Endothelial cell of umbilical vein (primary cell): ENCODE measurements at regions not wholly inside any gene's neighbourhood (a gene's known extent, or its start where the extent isn't known, plus 50 kb on each side); places are given as distances from the start of the nearest gene placed in this dataset.
"Not testable (repeated sequence)": the region's sequence is repeated elsewhere in the genome, so short reads cannot be mapped to it uniquely, and the experiment has no call there.

Experiments
- BruUV-seq: library from RNA; stranded (reverse); fragments of 400-500 nt; replicated peaks from 2 replicates; lab custom pipeline; 2021; lab: Mats Ljungman, UMichigan
- CTCF ChIA-PET: fragments of 300-600, 350-600 bp; sonication (Branson Sonifier 250); formaldehyde crosslinking; loops from one replicate; lab custom pipeline; 2021; ENCODE audit warnings: antibody characterized with exemption, inconsistent platforms; lab: Charles Lee
- POLR2A ChIA-PET: fragments of 300-600, 350-600 bp; sonication (Branson Sonifier 250); formaldehyde crosslinking; loops from one replicate; lab custom pipeline; 2021; ENCODE audit warnings: antibody characterized with exemption, inconsistent platforms; lab: Charles Lee
- DNase-seq: peaks from one replicate; pipeline ENCODE4 v3.0.0-alpha.2; 2011; ENCODE audit warnings: low read depth, low spot score
- FAIRE-seq: peaks from 2 replicates; lab custom pipeline; 2011; peaks lifted over from hg19 to GRCh38; lab: Jason Lieb, UNC
- H2AFZ ChIP-seq: 2 replicates; pipeline ENCODE4 v1.6.0; 2012; ENCODE audit warnings: low read depth, low read length, control low read depth, inconsistent platforms
- H3K27ac ChIP-seq: 2 replicates; pipeline ENCODE4 v1.5.1; 2011; ENCODE audit warnings: low read depth, mild to moderate bottlenecking, control low read depth, low read length, moderate library complexity; ENCODE audit not compliant: insufficient read depth
- H3K27me3 ChIP-seq, 2 experiments: 2 replicates each; pipeline versions ENCODE4 v1.6.0 to v1.6.1; 2011; ENCODE audit warnings: low read length in 2 of 2, mixed read lengths in 1 of 2; ENCODE audit not compliant: control insufficient read depth in 2 of 2, insufficient read depth in 2 of 2
- H3K36me3 ChIP-seq, 2 experiments: 2 replicates in 1 of 2; 3 replicates in 1 of 2; pipeline ENCODE4 v1.5.1; 2011; ENCODE audit warnings: low read length in 2 of 2, mild to moderate bottlenecking in 1 of 2, moderate library complexity in 1 of 2; ENCODE audit not compliant: control insufficient read depth in 2 of 2, insufficient read depth in 2 of 2; ENCODE audit errors: extremely low read depth in 1 of 2
- H3K4me1 ChIP-seq: 3 replicates; pipeline ENCODE4 v1.5.1; 2011; ENCODE audit warnings: mild to moderate bottlenecking, low read length; ENCODE audit not compliant: control insufficient read depth, insufficient read depth; ENCODE audit errors: extremely low read depth
- H3K4me2 ChIP-seq: 2 replicates; pipeline ENCODE4 v1.6.1; 2011; ENCODE audit warnings: low read length, control low read depth, mixed read lengths; ENCODE audit not compliant: insufficient read depth
- H3K4me3 ChIP-seq, 3 experiments: fragments of 200-600 bp in 1 of 3; sonication (generic), shearing (Covaris generic) in 1 of 3; replicated peaks in 1 of 3; 2 replicates each; pipeline ENCODE4 v1.5.1; 2011 to 2016; ENCODE audit warnings: control low read depth in 3 of 3, low read length in 3 of 3, mild to moderate bottlenecking in 2 of 3, inconsistent platforms in 1 of 3, low read depth in 1 of 3, moderate library complexity in 1 of 3; ENCODE audit not compliant: insufficient read depth in 1 of 3
- H3K79me2 ChIP-seq: 2 replicates; pipeline ENCODE4 v1.6.0; 2012; ENCODE audit warnings: low read length, inconsistent platforms; ENCODE audit not compliant: control insufficient read depth, insufficient read depth
- H3K9ac ChIP-seq: replicated peaks from 2 replicates; pipeline ENCODE3; 2011; ENCODE audit warnings: low read length, control low read depth; ENCODE audit not compliant: insufficient read depth; ENCODE audit errors: extremely low read depth
- H3K9me1 ChIP-seq: replicated peaks from 3 replicates; pipeline ENCODE4 v1.6.0; 2011; ENCODE audit warnings: mild to moderate bottlenecking, low read length; ENCODE audit not compliant: control insufficient read depth, insufficient read depth; ENCODE audit errors: extremely low read depth
- H3K9me3 ChIP-seq: replicated peaks from 2 replicates; pipeline ENCODE4 v1.5.1; 2012; ENCODE audit warnings: low read length, inconsistent platforms; ENCODE audit not compliant: control insufficient read depth, insufficient read depth
- H4K20me1 ChIP-seq: replicated peaks from 2 replicates; pipeline ENCODE3; 2011; ENCODE audit warnings: mild to moderate bottlenecking, low read length; ENCODE audit not compliant: control insufficient read depth, insufficient read depth; ENCODE audit errors: extremely low read depth
- CTCF ChIP-seq, 2 donors: IDR thresholded peaks; 1 replicate in 1 of 2; 2 replicates in 1 of 2; pipeline ENCODE4 v1.5.1; 2011; ENCODE audit warnings: low read length in 2 of 2, mild to moderate bottlenecking in 2 of 2, moderate library complexity in 2 of 2, control low read depth in 1 of 2, inconsistent platforms in 1 of 2, low read depth in 1 of 2; ENCODE audit not compliant: insufficient read depth in 1 of 2; ENCODE audit errors: extremely low read depth in 1 of 2
- EZH2 ChIP-seq: IDR thresholded peaks from 2 replicates; pipeline ENCODE4 v1.6.1; 2012; ENCODE audit warnings: borderline replicate concordance, low read depth, mild to moderate bottlenecking, moderate library complexity, low read length, inconsistent platforms; ENCODE audit not compliant: severe bottlenecking
- FOS ChIP-seq: IDR thresholded peaks from 2 replicates; pipeline ENCODE4 v1.6.1; 2011; ENCODE audit warnings: mild to moderate bottlenecking, low read length, moderate library complexity, borderline replicate concordance; ENCODE audit not compliant: insufficient read depth
- GATA2 ChIP-seq: IDR thresholded peaks from 2 replicates; pipeline ENCODE4 v1.7.0; 2011; ENCODE audit warnings: low read depth, mild to moderate bottlenecking, moderate library complexity, mixed read lengths, low read length; ENCODE audit not compliant: insufficient read length, insufficient read depth
- JUN ChIP-seq: IDR thresholded peaks from 2 replicates; pipeline ENCODE4 v1.6.1; 2011; ENCODE audit warnings: borderline replicate concordance, low read depth; ENCODE audit not compliant: insufficient read length, insufficient read depth
- MAX ChIP-seq: IDR thresholded peaks from 2 replicates; pipeline ENCODE4 v1.6.1; 2011; ENCODE audit not compliant: insufficient read depth, insufficient read length
- MYC ChIP-seq: IDR thresholded peaks from one replicate; pipeline ENCODE4 v1.6.1; 2011; ENCODE audit warnings: mild to moderate bottlenecking, low read depth, low read length
- POLR2A ChIP-seq: IDR thresholded peaks from 2 replicates; pipeline ENCODE4 v1.6.1; 2012; ENCODE audit warnings: low read depth, mild to moderate bottlenecking, control low read depth, low read length
- POLR2AphosphoS5 ChIP-seq: IDR thresholded peaks from 2 replicates; pipeline ENCODE4 v1.6.1; 2012; ENCODE audit warnings: low read depth, mild to moderate bottlenecking, control low read depth, low read length, moderate library complexity; ENCODE audit not compliant: insufficient read depth
- dilution Hi-C: fragments of 300-500 bp; cut with MboI; formaldehyde crosslinking; loops from one replicate; pipeline ENCODE4 v1.15.0; 2019; ENCODE audit warnings: low sequenced_read_pairs; ENCODE audit not compliant: extremely low pct_ligation_motif_present
- intact Hi-C: fragments of 100-400 bp; cut with micrococcal nuclease; formaldehyde crosslinking; loops from one replicate; pipeline ENCODE4 v1.10.0; 2022

GRCh38 chr5:136814619-136815378 lies 449.5 kb upstream of the TRPC7 start:
- no peak overlapping the region for H3K27ac ChIP-seq

GRCh38 chr5:136812270-136812669 lies 446.9 kb upstream of the TRPC7 start:
- H4K20me1 ChIP-seq, H3K27ac ChIP-seq, BruUV-seq, H2AFZ ChIP-seq, H3K36me3 ChIP-seq, H3K4me3 ChIP-seq, H3K9me1 ChIP-seq, FAIRE-seq, H3K79me2 ChIP-seq, H3K4me1 ChIP-seq, H3K9me3 ChIP-seq, intact Hi-C loops, H3K9ac ChIP-seq, H3K27me3 ChIP-seq, POLR2A ChIA-PET, DNase-seq, H3K4me2 ChIP-seq, dilution Hi-C loops: not testable (repeated sequence)
- CTCF ChIA-PET: interaction anchor here (1.2 kb wide), 2 partner anchors 42 to 508 kb away, joined by 4 read pairs; no protein-coding TSS in a partner anchor

More at GRCh38 chr5:136814619-136815378, 449.5 kb upstream of the TRPC7 start:
- Histone ChIP-seq H3K4me2 (no peak overlapping the region), H4K20me1 (no peaks in the 10 kb centered on the region), H3K4me3 (no peak overlapping the region), H3K4me1 (peaks cover 5% of the 10 kb centered on the region), H3K9ac (no peak overlapping the region), H2AFZ (no peak overlapping the region), H3K79me2 (no peaks in the 10 kb centered on the region), H3K36me3 (no peaks in the 10 kb centered on the region), H3K9me1 (no peaks in the 10 kb centered on the region), H3K9me3 (no peaks in the 10 kb centered on the region), H3K27me3 (peaks cover 0 to 6% of the 10 kb centered on the region in 2 experiments)
- dilution Hi-C loops: no loop called here
- intact Hi-C loops: no loop called here
- FAIRE-seq (no peak), DNase-seq (no peak)
- POLR2A ChIA-PET: no interaction called here
- BruUV-seq: no TSS peak
- TF ChIP-seq POLR2A (no peak), POLR2AphosphoS5 (no peak), JUN (no peak), CTCF (IDR thresholded peaks at IDR 0.05; ENCODE audit: extremely low read depth in 1 of 2, insufficient read depth in 1 of 2, low read depth in 1 of 2, low read length in 2 of 2) (no peak), MYC (no peak), EZH2 (no peak), FOS (no peak), MAX (no peak), GATA2 (no peak)
- CTCF ChIA-PET: interaction anchor here (0.8 to 1.5 kb wide), 3 partner anchors 10 to 506 kb away, joined by 3 to 4 read pairs (median 4); no protein-coding TSS in a partner anchor
